LNCaP clone FGC (cell line): ENCODE measurements at regions not wholly inside any gene's neighbourhood (a gene's known extent, or its start where the extent isn't known, plus 50 kb on each side); places are given as distances from the start of the nearest gene placed in this dataset.

ENCODE experiments used
- DNase-seq: peaks from one replicate; pipeline ENCODE4 v3.0.0-alpha.2; 2011; ENCODE audit warnings: low read depth
- H3K4me3 ChIP-seq: 2 replicates; pipeline ENCODE4 v1.5.1; 2011; ENCODE audit warnings: mild to moderate bottlenecking, low read depth, low read length, control low read depth
- CTCF ChIP-seq: IDR thresholded peaks from 2 replicates; pipeline ENCODE4 v1.5.1; 2012; ENCODE audit warnings: mild to moderate bottlenecking; ENCODE audit not compliant: control insufficient read depth, insufficient read depth; ENCODE audit errors: extremely low read depth

GRCh38 chr5:27381686-27382085 is 343.3 kb upstream of the CDH9 start:
- TF ChIP-seq CTCF = no peak
- no peak for DNase-seq
- H3K4me3 ChIP-seq = no peak overlapping the region

- no peak for DNase-seq
- no peak overlapping the region for H3K4me3 ChIP-seq
- no peak for TF ChIP-seq CTCF
These were observed 339.2 kb upstream of the CDH9 start for GRCh38 chr5:27377626-27378025.

- DNase-seq = no peak
- TF ChIP-seq CTCF = no peak
- H3K4me3 ChIP-seq = no peak overlapping the region
These were observed 315.6 kb upstream of the CDH9 start for GRCh38 chr5:27353970-27354369.

- DNase-seq = no peak
- no peak overlapping the region for H3K4me3 ChIP-seq
- TF ChIP-seq CTCF = no peak
These were observed 315.2 kb upstream of the CDH9 start for GRCh38 chr5:27353540-27353939.

- H3K4me3 ChIP-seq = no peak overlapping the region
- no peak for TF ChIP-seq CTCF
- no peak for DNase-seq
These were observed 303.0 kb upstream of the CDH9 start for GRCh38 chr5:27341342-27341741.

- DNase-seq = no peak
- no peak overlapping the region for H3K4me3 ChIP-seq
- no peak for TF ChIP-seq CTCF
These were observed 298.4 kb upstream of the CDH9 start for GRCh38 chr5:27336817-27337216.

GRCh38 chr5:27328480-27328879 is 290.1 kb upstream of the CDH9 start:
- H3K4me3 ChIP-seq = no peak overlapping the region
- no peak for DNase-seq
- no peak for TF ChIP-seq CTCF
